Thoracic aorta (tissue), 2 donors: ENCODE measurements at regions not wholly inside any gene's neighbourhood (a gene's known extent, or its start where the extent isn't known, plus 50 kb on each side); places are given as distances from the start of the nearest gene placed in this dataset.

Experiments used
- ATAC-seq: fragments of 150-250 bp; one replicate; pipeline ENCODE4 v1.8.0; 2017; ENCODE audit warnings: low read depth; ENCODE audit not compliant: insufficient number of reproducible peaks, low FRiP score
- DNase-seq: peaks from one replicate; pipeline ENCODE4 v3.0.0-alpha.2; 2020; ENCODE audit warnings: low spot score
- H3K27ac ChIP-seq, 2 donors: fragments of 200-600 bp; sonication (generic); 1 replicate in 1 of 2; 2 replicates in 1 of 2; pipeline ENCODE4 v1.5.1; 2016; ENCODE audit warnings: mild to moderate bottlenecking in 2 of 2, moderate library complexity in 2 of 2
- H3K27me3 ChIP-seq: fragments of 200-600 bp; sonication (generic); replicated peaks from 2 replicates; pipeline ENCODE4 v1.6.0; 2016; ENCODE audit warnings: mild to moderate bottlenecking; ENCODE audit not compliant: insufficient read depth
- H3K36me3 ChIP-seq: fragments of 200-600 bp; sonication (generic); one replicate; pipeline ENCODE4 v1.5.1; 2016
- H3K4me1 ChIP-seq, 2 donors: fragments of 200-600 bp; sonication (generic); 1 replicate in 1 of 2; 2 replicates in 1 of 2; pipeline versions ENCODE4 v1.5.1 to v1.6.0; 2016; ENCODE audit warnings: low read depth in 2 of 2, mild to moderate bottlenecking in 1 of 2; ENCODE audit not compliant: control insufficient read depth in 1 of 2
- H3K4me3 ChIP-seq: fragments of 200-600 bp; sonication (generic); 2 replicates; pipeline ENCODE4 v1.5.1; 2016; ENCODE audit warnings: mild to moderate bottlenecking
- H3K9me3 ChIP-seq: fragments of 200-600 bp; sonication (generic); 2 replicates; pipeline ENCODE4 v1.5.1; 2016
- CTCF ChIP-seq: fragments of 200-600 bp; sonication (generic); IDR thresholded peaks from one replicate; pipeline ENCODE4 v1.5.1; 2019; ENCODE audit warnings: antibody characterized with exemption

- Histone ChIP-seq H3K9me3 (no peaks in the 10 kb centered on the region), H3K4me1 (peaks cover 0 to 7% of the 10 kb centered on the region in 2 donors), H3K36me3 (no peaks in the 10 kb centered on the region), H3K27ac (no peak overlapping the region), H3K27me3 (no peaks in the 10 kb centered on the region), H3K4me3 (no peak overlapping the region)
- no peak for TF ChIP-seq CTCF
- ATAC-seq (no peak), DNase-seq (no peak)
These were observed 307.2 kb downstream of the PPARGC1A start for GRCh38 chr4:23582671-23583070.

GRCh38 chr4:23579166-23579565, 310.7 kb downstream of the PPARGC1A start:
- H3K27ac ChIP-seq: no peak overlapping the region
- peaks cover 0 to 7% of the 10 kb centered on the region in 2 donors for H3K4me1 ChIP-seq
- DNase-seq (no peak), ATAC-seq (no peak)
- TF ChIP-seq CTCF: no peak
- no peaks in the 10 kb centered on the region for H3K36me3 ChIP-seq
- no peaks in the 10 kb centered on the region for H3K9me3 ChIP-seq
- no peak overlapping the region for H3K4me3 ChIP-seq
- H3K27me3 ChIP-seq: no peaks in the 10 kb centered on the region

- Histone ChIP-seq H3K4me1 (no peaks in the 10 kb centered on the region), H3K36me3 (no peaks in the 10 kb centered on the region), H3K27ac (no peak overlapping the region), H3K4me3 (no peak overlapping the region), H3K9me3 (no peaks in the 10 kb centered on the region), H3K27me3 (no peaks in the 10 kb centered on the region)
- no peak for ATAC-seq
- no peak for DNase-seq
- TF ChIP-seq CTCF: no peak
These were observed 312.4 kb downstream of the PPARGC1A start for GRCh38 chr4:23577398-23577797.

GRCh38 chr4:23572382-23572781, 317.5 kb downstream of the PPARGC1A start:
- no peak overlapping the region for H3K4me3 ChIP-seq
- no peak for ATAC-seq
- no peaks in the 10 kb centered on the region for H3K4me1 ChIP-seq
- no peaks in the 10 kb centered on the region for H3K36me3 ChIP-seq
- no peak overlapping the region for H3K27ac ChIP-seq
- no peak for TF ChIP-seq CTCF
- no peak for DNase-seq
- no peaks in the 10 kb centered on the region for H3K9me3 ChIP-seq
- no peaks in the 10 kb centered on the region for H3K27me3 ChIP-seq

GRCh38 chr4:23567338-23567737, 322.5 kb downstream of the PPARGC1A start:
- TF ChIP-seq CTCF: no peak
- no peaks in the 10 kb centered on the region for H3K4me1 ChIP-seq
- H3K27me3 ChIP-seq: no peaks in the 10 kb centered on the region
- no peak overlapping the region for H3K4me3 ChIP-seq
- H3K9me3 ChIP-seq: no peaks in the 10 kb centered on the region
- no peaks in the 10 kb centered on the region for H3K36me3 ChIP-seq
- no peak overlapping the region for H3K27ac ChIP-seq
- ATAC-seq (no peak), DNase-seq (no peak)
